ENCODE measurements at regions not wholly inside any gene's neighbourhood (a gene's known extent, or its start where the extent isn't known, plus 50 kb on each side); places are given as distances from the start of the nearest gene placed in this dataset.

DNA sequence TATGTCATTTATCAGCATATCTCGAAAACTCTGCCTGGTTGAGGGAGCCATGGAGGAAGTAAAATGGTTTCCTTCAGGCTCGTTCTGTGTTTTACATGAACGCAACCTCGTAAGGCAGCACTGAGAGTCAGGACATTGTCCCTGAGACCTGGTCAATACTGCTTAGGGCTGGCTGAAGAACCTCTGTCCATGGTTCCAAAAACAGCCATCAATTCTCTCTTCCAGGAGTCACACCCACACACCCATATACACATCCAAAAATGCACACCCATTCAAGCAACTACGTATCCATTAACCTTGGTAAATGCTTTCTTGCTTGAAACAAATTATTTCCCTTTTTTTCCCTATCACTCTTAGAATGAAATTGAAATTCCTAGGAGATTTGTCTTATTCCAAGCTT, 91.0 kb upstream of the CHL1 start:
- BruUV-seq (replicated peaks), result no TSS peak
- TF ChIP-seq, protein P1, sequence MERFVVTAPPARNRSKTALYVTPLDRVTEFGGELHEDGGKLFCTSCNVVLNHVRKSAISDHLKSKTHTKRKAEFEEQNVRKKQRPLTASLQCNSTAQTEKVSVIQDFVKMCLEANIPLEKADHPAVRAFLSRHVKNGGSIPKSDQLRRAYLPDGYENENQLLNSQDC (CRISPR knock-in tag; IDR thresholded peaks at IDR 0.05), result no peak
- no peak for TF ChIP-seq PCBP1 (IDR thresholded peaks at IDR 0.05; ENCODE audit: low read depth, low read length, poor library complexity, severe bottlenecking)
- TF ChIP-seq MEF2A (IDR thresholded peaks at IDR 0.05; ENCODE audit: control insufficient read depth, low read depth, low read length), result no peak
- TF ChIP-seq MYBL2 (IDR thresholded peaks at IDR 0.05; ENCODE audit: low read depth), result no peak
- TF ChIP-seq MYBL2 (CRISPR knock-in tag; IDR thresholded peaks at IDR 0.05; ENCODE audit: borderline replicate concordance), result no peak
- no peak for TF ChIP-seq HLTF (IDR thresholded peaks at IDR 0.05)
- TF ChIP-seq, protein P2, sequence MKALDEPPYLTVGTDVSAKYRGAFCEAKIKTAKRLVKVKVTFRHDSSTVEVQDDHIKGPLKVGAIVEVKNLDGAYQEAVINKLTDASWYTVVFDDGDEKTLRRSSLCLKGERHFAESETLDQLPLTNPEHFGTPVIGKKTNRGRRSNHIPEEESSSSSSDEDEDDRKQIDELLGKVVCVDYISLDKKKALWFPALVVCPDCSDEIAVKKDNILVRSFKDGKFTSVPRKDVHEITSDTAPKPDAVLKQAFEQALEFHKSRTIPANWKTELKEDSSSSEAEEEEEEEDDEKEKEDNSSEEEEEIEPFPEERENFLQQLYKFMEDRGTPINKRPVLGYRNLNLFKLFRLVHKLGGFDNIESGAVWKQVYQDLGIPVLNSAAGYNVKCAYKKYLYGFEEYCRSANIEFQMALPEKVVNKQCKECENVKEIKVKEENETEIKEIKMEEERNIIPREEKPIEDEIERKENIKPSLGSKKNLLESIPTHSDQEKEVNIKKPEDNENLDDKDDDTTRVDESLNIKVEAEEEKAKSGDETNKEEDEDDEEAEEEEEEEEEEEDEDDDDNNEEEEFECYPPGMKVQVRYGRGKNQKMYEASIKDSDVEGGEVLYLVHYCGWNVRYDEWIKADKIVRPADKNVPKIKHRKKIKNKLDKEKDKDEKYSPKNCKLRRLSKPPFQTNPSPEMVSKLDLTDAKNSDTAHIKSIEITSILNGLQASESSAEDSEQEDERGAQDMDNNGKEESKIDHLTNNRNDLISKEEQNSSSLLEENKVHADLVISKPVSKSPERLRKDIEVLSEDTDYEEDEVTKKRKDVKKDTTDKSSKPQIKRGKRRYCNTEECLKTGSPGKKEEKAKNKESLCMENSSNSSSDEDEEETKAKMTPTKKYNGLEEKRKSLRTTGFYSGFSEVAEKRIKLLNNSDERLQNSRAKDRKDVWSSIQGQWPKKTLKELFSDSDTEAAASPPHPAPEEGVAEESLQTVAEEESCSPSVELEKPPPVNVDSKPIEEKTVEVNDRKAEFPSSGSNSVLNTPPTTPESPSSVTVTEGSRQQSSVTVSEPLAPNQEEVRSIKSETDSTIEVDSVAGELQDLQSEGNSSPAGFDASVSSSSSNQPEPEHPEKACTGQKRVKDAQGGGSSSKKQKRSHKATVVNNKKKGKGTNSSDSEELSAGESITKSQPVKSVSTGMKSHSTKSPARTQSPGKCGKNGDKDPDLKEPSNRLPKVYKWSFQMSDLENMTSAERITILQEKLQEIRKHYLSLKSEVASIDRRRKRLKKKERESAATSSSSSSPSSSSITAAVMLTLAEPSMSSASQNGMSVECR (CRISPR knock-in tag; IDR thresholded peaks at IDR 0.05), result no peak
- no peak for TF ChIP-seq SMAD4 (CRISPR knock-in tag; conservative IDR thresholded peaks at IDR 0.05)
- TF ChIP-seq FOS (IDR thresholded peaks at IDR 0.05; ENCODE audit: extremely low read depth, insufficient read length), result no peak
- TF ChIP-seq, protein P3, sequence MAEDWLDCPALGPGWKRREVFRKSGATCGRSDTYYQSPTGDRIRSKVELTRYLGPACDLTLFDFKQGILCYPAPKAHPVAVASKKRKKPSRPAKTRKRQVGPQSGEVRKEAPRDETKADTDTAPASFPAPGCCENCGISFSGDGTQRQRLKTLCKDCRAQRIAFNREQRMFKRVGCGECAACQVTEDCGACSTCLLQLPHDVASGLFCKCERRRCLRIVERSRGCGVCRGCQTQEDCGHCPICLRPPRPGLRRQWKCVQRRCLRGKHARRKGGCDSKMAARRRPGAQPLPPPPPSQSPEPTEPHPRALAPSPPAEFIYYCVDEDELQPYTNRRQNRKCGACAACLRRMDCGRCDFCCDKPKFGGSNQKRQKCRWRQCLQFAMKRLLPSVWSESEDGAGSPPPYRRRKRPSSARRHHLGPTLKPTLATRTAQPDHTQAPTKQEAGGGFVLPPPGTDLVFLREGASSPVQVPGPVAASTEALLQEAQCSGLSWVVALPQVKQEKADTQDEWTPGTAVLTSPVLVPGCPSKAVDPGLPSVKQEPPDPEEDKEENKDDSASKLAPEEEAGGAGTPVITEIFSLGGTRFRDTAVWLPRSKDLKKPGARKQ (CRISPR knock-in tag; IDR thresholded peaks at IDR 0.05), result no peak
- TF ChIP-seq, protein P4, sequence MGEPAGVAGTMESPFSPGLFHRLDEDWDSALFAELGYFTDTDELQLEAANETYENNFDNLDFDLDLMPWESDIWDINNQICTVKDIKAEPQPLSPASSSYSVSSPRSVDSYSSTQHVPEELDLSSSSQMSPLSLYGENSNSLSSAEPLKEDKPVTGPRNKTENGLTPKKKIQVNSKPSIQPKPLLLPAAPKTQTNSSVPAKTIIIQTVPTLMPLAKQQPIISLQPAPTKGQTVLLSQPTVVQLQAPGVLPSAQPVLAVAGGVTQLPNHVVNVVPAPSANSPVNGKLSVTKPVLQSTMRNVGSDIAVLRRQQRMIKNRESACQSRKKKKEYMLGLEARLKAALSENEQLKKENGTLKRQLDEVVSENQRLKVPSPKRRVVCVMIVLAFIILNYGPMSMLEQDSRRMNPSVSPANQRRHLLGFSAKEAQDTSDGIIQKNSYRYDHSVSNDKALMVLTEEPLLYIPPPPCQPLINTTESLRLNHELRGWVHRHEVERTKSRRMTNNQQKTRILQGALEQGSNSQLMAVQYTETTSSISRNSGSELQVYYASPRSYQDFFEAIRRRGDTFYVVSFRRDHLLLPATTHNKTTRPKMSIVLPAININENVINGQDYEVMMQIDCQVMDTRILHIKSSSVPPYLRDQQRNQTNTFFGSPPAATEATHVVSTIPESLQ (CRISPR knock-in tag; IDR thresholded peaks at IDR 0.05), result no peak
- no peak for TF ChIP-seq TBL1XR1 (IDR thresholded peaks at IDR 0.05; ENCODE audit: low read length in 2 of 2)
- TF ChIP-seq TARDBP (IDR thresholded peaks at IDR 0.05), result no peak
- TF ChIP-seq, protein P5, sequence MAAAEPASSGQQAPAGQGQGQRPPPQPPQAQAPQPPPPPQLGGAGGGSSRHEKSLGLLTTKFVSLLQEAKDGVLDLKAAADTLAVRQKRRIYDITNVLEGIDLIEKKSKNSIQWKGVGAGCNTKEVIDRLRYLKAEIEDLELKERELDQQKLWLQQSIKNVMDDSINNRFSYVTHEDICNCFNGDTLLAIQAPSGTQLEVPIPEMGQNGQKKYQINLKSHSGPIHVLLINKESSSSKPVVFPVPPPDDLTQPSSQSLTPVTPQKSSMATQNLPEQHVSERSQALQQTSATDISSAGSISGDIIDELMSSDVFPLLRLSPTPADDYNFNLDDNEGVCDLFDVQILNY (CRISPR knock-in tag; IDR thresholded peaks at IDR 0.05), result no peak
- no peak for TF ChIP-seq SRSF1 (IDR thresholded peaks at IDR 0.05; ENCODE audit: low read depth, low read length)

More for the DNA sequence above, 91.0 kb upstream of the CHL1 start:
- no peaks in the 10 kb centered on the region for H4K20me1 ChIP-seq (replicated peaks; ENCODE audit: control insufficient read depth, insufficient read depth, low read length)
- POLR2A ChIA-PET, result no interaction called here
- in situ Hi-C loops (cut with MboI), result no loop called here
- no peak overlapping the region for H2AFZ ChIP-seq (ENCODE audit: low read depth, low read length)
- intact Hi-C loops (cut with micrococcal nuclease), result no loop called here
- DNase-seq (ENCODE audit: extremely low read depth in 1 of 4, low spot score in 3 of 4), result no peak
- CTCF ChIA-PET (ENCODE audit: low intra/inter-chr PET ratio), result no interaction called here
- no peaks in the 10 kb centered on the region for H3K27me3 ChIP-seq (ENCODE audit: control insufficient read depth in 2 of 2, insufficient read depth in 2 of 2, low read length in 2 of 2)
- 1% methylated on average over 5 of the region's 5 CpGs for WGBS (ENCODE audit: insufficient coverage, low coverage, missing lambda C conversion rate)
- H3K79me2 ChIP-seq (ENCODE audit: control insufficient read depth, insufficient read depth, low read length), result no peaks in the 10 kb centered on the region
- no peaks in the 10 kb centered on the region for H3K36me3 ChIP-seq (ENCODE audit: control insufficient read depth, insufficient read depth, low read length)
- no peak overlapping the region for H3K9ac ChIP-seq (ENCODE audit: insufficient read depth in 1 of 2, low read depth in 2 of 2, low read length in 2 of 2)
- H3K4me3 ChIP-seq, result no peak overlapping the region
- ATAC-seq, result no peak
- no peaks in the 10 kb centered on the region for H3K4me1 ChIP-seq (replicated peaks in 1 of 2; ENCODE audit: control insufficient read depth in 2 of 2, insufficient read depth in 2 of 2, low read length in 2 of 2)
- H3K9me3 ChIP-seq (replicated peaks; ENCODE audit: control insufficient read depth, insufficient read depth, low read depth, low read length), result no peaks in the 10 kb centered on the region
- no peaks in the 10 kb centered on the region for H3K9me1 ChIP-seq (ENCODE audit: control insufficient read depth, insufficient read depth, low read length)
- FAIRE-seq, result no peak
- H3K4me2 ChIP-seq (ENCODE audit: insufficient read depth, low read length), result no peak overlapping the region
- H3K27ac ChIP-seq (ENCODE audit: extremely low read depth, low read depth, low read length), result no peak overlapping the region

Measured in K562 (cell line).